Neuronal stem cell (in vitro differentiated cells): ENCODE measurements at regions not wholly inside any gene's neighbourhood (a gene's known extent, or its start where the extent isn't known, plus 50 kb on each side); places are given as distances from the start of the nearest gene placed in this dataset.
A peak's percentile ranks its signal among the peaks of the same experiment; 100 is the strongest.

Experiments used
- DNase-seq: peaks from one replicate; pipeline ENCODE4 v3.0.0-alpha.2; 2013; ENCODE audit warnings: low spot score
- H2AFZ ChIP-seq: one replicate; pipeline ENCODE4 v1.6.1; 2013; ENCODE audit warnings: mild to moderate bottlenecking, low read length, inconsistent platforms
- H2AK5ac ChIP-seq: 2 replicates; pipeline ENCODE4 v1.6.1; 2013; ENCODE audit warnings: low read depth, mild to moderate bottlenecking, inconsistent platforms, low read length, moderate library complexity, mixed read lengths
- H2BK120ac ChIP-seq: 2 replicates; pipeline ENCODE4 v1.6.1; 2013; ENCODE audit warnings: low read depth, mild to moderate bottlenecking, inconsistent platforms, low read length, moderate library complexity, mixed read lengths
- H2BK12ac ChIP-seq: one replicate; pipeline ENCODE4 v1.6.1; 2013; ENCODE audit warnings: low read length, inconsistent platforms
- H2BK15ac ChIP-seq: 2 replicates; pipeline ENCODE4 v1.6.1; 2013; ENCODE audit warnings: mild to moderate bottlenecking, low read length, inconsistent platforms, mixed read lengths
- H2BK5ac ChIP-seq: one replicate; pipeline ENCODE4 v1.6.1; 2013; ENCODE audit warnings: inconsistent platforms, mild to moderate bottlenecking, low read length, moderate library complexity
- H3K14ac ChIP-seq: one replicate; pipeline ENCODE4 v1.6.1; 2013; ENCODE audit warnings: low read length, inconsistent platforms
- H3K18ac ChIP-seq: 2 replicates; pipeline ENCODE4 v1.6.1; 2013; ENCODE audit warnings: low read length, inconsistent platforms
- H3K23ac ChIP-seq: 2 replicates; pipeline ENCODE4 v1.6.1; 2013; ENCODE audit warnings: low read depth, mild to moderate bottlenecking, mixed read lengths, low read length, inconsistent platforms; ENCODE audit not compliant: poor library complexity
- H3K27ac ChIP-seq: replicated peaks from 3 replicates; pipeline ENCODE4 v1.5.1; 2013; ENCODE audit warnings: low read length, inconsistent platforms
- H3K27me3 ChIP-seq, 3 experiments: 2 replicates each; pipeline ENCODE4 v1.6.1; 2013; ENCODE audit warnings: low read length in 3 of 3, mild to moderate bottlenecking in 2 of 3, inconsistent platforms in 1 of 3, low read depth in 1 of 3, mixed read lengths in 1 of 3, moderate library complexity in 1 of 3; ENCODE audit not compliant: control insufficient read depth in 3 of 3, insufficient read depth in 3 of 3
- H3K36me3 ChIP-seq, 2 donors: replicated peaks in 1 of 2; 2 replicates each; pipeline ENCODE4 v1.6.1; 2013; ENCODE audit warnings: low read length in 2 of 2; ENCODE audit not compliant: control insufficient read depth in 2 of 2, insufficient read depth in 2 of 2
- H3K4ac ChIP-seq: 2 replicates; pipeline ENCODE4 v1.6.1; 2013; ENCODE audit warnings: inconsistent platforms, mild to moderate bottlenecking, low read length, moderate library complexity
- H3K4me1 ChIP-seq, 2 donors: 1 replicate in 1 of 2; 2 replicates in 1 of 2; pipeline ENCODE4 v1.6.1; 2013; ENCODE audit warnings: low read length in 2 of 2, low read depth in 1 of 2; ENCODE audit not compliant: control insufficient read depth in 2 of 2, insufficient read depth in 1 of 2
- H3K4me2 ChIP-seq: one replicate; pipeline ENCODE4 v1.6.1; 2013; ENCODE audit warnings: mild to moderate bottlenecking, low read length, inconsistent platforms; ENCODE audit not compliant: insufficient read depth, poor library complexity, severe bottlenecking
- H3K4me3 ChIP-seq, 2 donors: 2 replicates each; pipeline ENCODE4 v1.5.1; 2013; ENCODE audit warnings: low read length in 2 of 2, mild to moderate bottlenecking in 2 of 2, inconsistent platforms in 1 of 2, moderate library complexity in 1 of 2
- H3K79me1 ChIP-seq: one replicate; pipeline ENCODE4 v1.6.1; 2013; ENCODE audit warnings: low read depth, mild to moderate bottlenecking, inconsistent platforms, low read length, moderate library complexity
- H3K9ac ChIP-seq: one replicate; pipeline ENCODE4 v1.6.1; 2013; ENCODE audit warnings: mild to moderate bottlenecking, low read depth, low read length, inconsistent platforms; ENCODE audit not compliant: poor library complexity
- H3K9me3 ChIP-seq, 2 donors: replicated peaks in 1 of 2; 2 replicates each; pipeline versions ENCODE3 to v1.6.1; 2013; ENCODE audit warnings: low read length in 2 of 2, mild to moderate bottlenecking in 2 of 2, inconsistent platforms in 1 of 2, low read depth in 1 of 2, mixed read lengths in 1 of 2, moderate library complexity in 1 of 2; ENCODE audit not compliant: control insufficient read depth in 2 of 2, insufficient read depth in 1 of 2
- H4K8ac ChIP-seq: one replicate; pipeline ENCODE4 v1.6.1; 2013; ENCODE audit warnings: low read depth, mild to moderate bottlenecking, inconsistent platforms, low read length, moderate library complexity
- H4K91ac ChIP-seq: one replicate; pipeline ENCODE4 v1.6.1; 2013; ENCODE audit warnings: low read length, low read depth, mild to moderate bottlenecking, inconsistent platforms; ENCODE audit not compliant: poor library complexity
- whole genome bisulfite sequencing, 2 donors: extraction: QIAGEN DNeasy Blood & Tissue Kit; methylation state at CpG; one replicate each; pipeline ENCODE4 v1.1.7; 2013; ENCODE audit warnings: missing lambda C conversion rate in 2 of 2, mixed read lengths in 1 of 2; ENCODE audit not compliant: insufficient read length in 2 of 2, insufficient replicate concordance in 1 of 2; ENCODE audit errors: extremely low coverage in 2 of 2; 5-methylcytosine and 5-hydroxymethylcytosine counted together

GRCh38 chrX:20913760-20914159, 460.5 kb upstream of the CNKSR2 start:
- H3K27me3 ChIP-seq: no peaks in the 10 kb centered on the region
- H3K18ac ChIP-seq: no peak overlapping the region
- H3K14ac ChIP-seq: no peak overlapping the region
- no peak overlapping the region for H3K27ac ChIP-seq
- H2BK5ac ChIP-seq: no peak overlapping the region
- H3K79me1 ChIP-seq: no peaks in the 10 kb centered on the region
- H3K4me3 ChIP-seq: no peak overlapping the region
- H3K36me3 ChIP-seq: no peaks in the 10 kb centered on the region
- no peak overlapping the region for H2BK12ac ChIP-seq
- no peak overlapping the region for H3K23ac ChIP-seq
- peak; percentile 41 for DNase-seq
- H2AK5ac ChIP-seq: no peak overlapping the region
- H3K4ac ChIP-seq: no peak overlapping the region
- no peak overlapping the region for H2AFZ ChIP-seq
- H4K91ac ChIP-seq: no peak overlapping the region
- no peaks in the 10 kb centered on the region for H3K4me1 ChIP-seq
- H2BK120ac ChIP-seq: no peak overlapping the region
- H2BK15ac ChIP-seq: no peak overlapping the region
- no peaks in the 10 kb centered on the region for H3K9me3 ChIP-seq
- no peak overlapping the region for H3K9ac ChIP-seq
- WGBS, 2 donors: no CpG with 5 or more reads among the region's 3 CpGs
- H3K4me2 ChIP-seq: no peak overlapping the region
- no peak overlapping the region for H4K8ac ChIP-seq

- H3K27ac ChIP-seq: no peak overlapping the region
- no peak overlapping the region for H3K4ac ChIP-seq
- H2AFZ ChIP-seq: no peak overlapping the region
- no peak overlapping the region for H2BK5ac ChIP-seq
- no peak overlapping the region for H3K14ac ChIP-seq
- no peak overlapping the region for H3K4me2 ChIP-seq
- H3K18ac ChIP-seq: no peak overlapping the region
- H2BK15ac ChIP-seq: no peak overlapping the region
- no peak overlapping the region for H2BK120ac ChIP-seq
- H3K4me1 ChIP-seq: no peaks in the 10 kb centered on the region
- H4K8ac ChIP-seq: no peak overlapping the region
- no peaks in the 10 kb centered on the region for H3K9me3 ChIP-seq
- H3K4me3 ChIP-seq: no peak overlapping the region
- no peaks in the 10 kb centered on the region for H3K79me1 ChIP-seq
- no peak overlapping the region for H3K9ac ChIP-seq
- DNase-seq: no peak
- no peak overlapping the region for H2AK5ac ChIP-seq
- no peak overlapping the region for H4K91ac ChIP-seq
- H3K23ac ChIP-seq: no peak overlapping the region
- no peaks in the 10 kb centered on the region for H3K36me3 ChIP-seq
- H2BK12ac ChIP-seq: no peak overlapping the region
- H3K27me3 ChIP-seq: no peaks in the 10 kb centered on the region
Observed at GRCh38 chrX:20906571-20906970, 467.6 kb upstream of the CNKSR2 start.

GRCh38 chrX:20884565-20884964, 489.7 kb upstream of the CNKSR2 start:
- no peak overlapping the region for H3K14ac ChIP-seq
- H3K4me2 ChIP-seq: no peak overlapping the region
- no peak overlapping the region for H3K4ac ChIP-seq
- no peak overlapping the region for H2BK5ac ChIP-seq
- H2AK5ac ChIP-seq: no peak overlapping the region
- H2BK12ac ChIP-seq: no peak overlapping the region
- H3K4me1 ChIP-seq: no peaks in the 10 kb centered on the region
- no peaks in the 10 kb centered on the region for H3K36me3 ChIP-seq
- no peak overlapping the region for H2AFZ ChIP-seq
- no peaks in the 10 kb centered on the region for H3K9me3 ChIP-seq
- no peak overlapping the region for H4K8ac ChIP-seq
- no peak overlapping the region for H3K18ac ChIP-seq
- no peak overlapping the region for H2BK15ac ChIP-seq
- no peak overlapping the region for H3K9ac ChIP-seq
- H2BK120ac ChIP-seq: no peak overlapping the region
- no peak overlapping the region for H3K4me3 ChIP-seq
- H3K27me3 ChIP-seq: no peaks in the 10 kb centered on the region
- H3K27ac ChIP-seq: no peak overlapping the region
- no peak overlapping the region for H3K23ac ChIP-seq
- WGBS, 2 donors: no CpG with 5 or more reads among the region's 3 CpGs
- no peaks in the 10 kb centered on the region for H3K79me1 ChIP-seq
- no peak overlapping the region for H4K91ac ChIP-seq
- DNase-seq: no peak

- Histone ChIP-seq H3K4me3 (no peak overlapping the region), H2BK15ac (no peak overlapping the region), H2BK120ac (no peak overlapping the region), H3K36me3 (no peaks in the 10 kb centered on the region), H3K27me3 (no peaks in the 10 kb centered on the region), H3K4ac (no peak overlapping the region), H2AK5ac (no peak overlapping the region), H2AFZ (no peak overlapping the region), H4K8ac (no peak overlapping the region), H3K4me1 (no peaks in the 10 kb centered on the region), H3K79me1 (no peaks in the 10 kb centered on the region), H4K91ac (no peak overlapping the region), H2BK12ac (no peak overlapping the region), H3K23ac (no peak overlapping the region), H3K9ac (no peak overlapping the region), H3K27ac (no peak overlapping the region), H3K4me2 (no peak overlapping the region), H2BK5ac (no peak overlapping the region), H3K18ac (no peak overlapping the region), H3K9me3 (peaks cover 0 to 5% of the 10 kb centered on the region in 2 donors), H3K14ac (no peak overlapping the region)
- no peak for DNase-seq
Observed at GRCh38 chrX:20863649-20864048, 510.6 kb upstream of the CNKSR2 start.
